Fibroblast of the aortic adventitia (primary cell): ENCODE measurements at regions not wholly inside any gene's neighbourhood (a gene's known extent, or its start where the extent isn't known, plus 50 kb on each side); places are given as distances from the start of the nearest gene placed in this dataset.

Experiments
- DNase-seq: peaks from one replicate; pipeline ENCODE4 v3.0.0-alpha.2; 2010; ENCODE audit warnings: low read depth
- H3K4me3 ChIP-seq: 2 replicates; pipeline ENCODE4 v1.5.1; 2011; ENCODE audit warnings: low read depth, mild to moderate bottlenecking, control low read depth, low read length, moderate library complexity
- TF ChIP-seq, protein P1 (sequence below): IDR thresholded peaks from 2 replicates; pipeline ENCODE4 v1.5.1; 2011; ENCODE audit warnings: mild to moderate bottlenecking, low read length, control low read depth, inconsistent platforms; ENCODE audit not compliant: insufficient read depth

DNA sequence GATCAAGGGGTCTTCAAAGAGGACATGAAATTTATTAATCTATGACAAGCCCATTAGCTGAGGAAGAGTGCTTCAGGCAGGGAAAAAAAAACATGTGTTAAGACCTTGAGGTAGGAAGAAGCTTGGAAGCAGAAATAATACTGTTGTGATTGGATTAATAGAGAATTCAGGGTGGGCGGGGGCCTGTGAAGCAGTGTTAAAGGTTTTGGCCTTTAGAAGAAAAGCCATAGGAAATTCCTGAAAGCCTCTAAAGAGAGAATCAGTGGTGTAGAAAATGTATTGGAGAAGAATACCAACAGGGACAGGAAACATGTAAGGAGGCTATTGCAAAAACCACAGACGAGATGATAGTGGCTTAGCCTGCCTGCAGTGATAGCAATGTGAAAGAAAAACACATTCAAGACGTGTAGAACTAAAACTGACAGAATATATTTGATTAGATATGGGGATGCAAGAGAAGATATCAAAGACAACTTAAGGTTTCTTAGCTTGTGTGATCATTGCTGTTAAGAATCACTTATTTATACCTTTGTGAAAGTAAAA is 404.4 kb upstream of the ANO3 start:
- H3K4me3 ChIP-seq: no peak overlapping the region
- TF ChIP-seq, protein P1, sequence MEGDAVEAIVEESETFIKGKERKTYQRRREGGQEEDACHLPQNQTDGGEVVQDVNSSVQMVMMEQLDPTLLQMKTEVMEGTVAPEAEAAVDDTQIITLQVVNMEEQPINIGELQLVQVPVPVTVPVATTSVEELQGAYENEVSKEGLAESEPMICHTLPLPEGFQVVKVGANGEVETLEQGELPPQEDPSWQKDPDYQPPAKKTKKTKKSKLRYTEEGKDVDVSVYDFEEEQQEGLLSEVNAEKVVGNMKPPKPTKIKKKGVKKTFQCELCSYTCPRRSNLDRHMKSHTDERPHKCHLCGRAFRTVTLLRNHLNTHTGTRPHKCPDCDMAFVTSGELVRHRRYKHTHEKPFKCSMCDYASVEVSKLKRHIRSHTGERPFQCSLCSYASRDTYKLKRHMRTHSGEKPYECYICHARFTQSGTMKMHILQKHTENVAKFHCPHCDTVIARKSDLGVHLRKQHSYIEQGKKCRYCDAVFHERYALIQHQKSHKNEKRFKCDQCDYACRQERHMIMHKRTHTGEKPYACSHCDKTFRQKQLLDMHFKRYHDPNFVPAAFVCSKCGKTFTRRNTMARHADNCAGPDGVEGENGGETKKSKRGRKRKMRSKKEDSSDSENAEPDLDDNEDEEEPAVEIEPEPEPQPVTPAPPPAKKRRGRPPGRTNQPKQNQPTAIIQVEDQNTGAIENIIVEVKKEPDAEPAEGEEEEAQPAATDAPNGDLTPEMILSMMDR: no peak
- DNase-seq: peak; percentile 1

DNA sequence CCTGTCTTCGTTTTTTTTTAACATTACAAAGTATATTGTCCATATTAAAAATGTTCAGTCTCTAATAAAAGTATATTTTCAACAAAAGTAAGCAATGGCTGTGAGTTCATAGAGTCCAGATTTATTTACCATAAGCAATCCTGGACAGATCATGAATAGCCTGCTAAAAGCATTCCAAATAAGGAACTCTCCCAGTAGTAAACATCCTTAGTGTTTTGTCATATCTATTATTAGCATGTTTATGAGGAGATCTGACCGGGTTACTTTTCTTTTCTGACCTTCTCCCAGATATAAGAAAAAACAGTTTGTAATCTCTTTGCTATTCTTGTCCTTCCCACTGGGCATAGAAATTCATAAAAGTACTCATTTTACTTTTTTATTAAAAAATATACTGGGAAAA is 403.9 kb upstream of the ANO3 start:
- no peak overlapping the region for H3K4me3 ChIP-seq
- DNase-seq: no peak
- TF ChIP-seq, protein P1: no peak

DNA sequence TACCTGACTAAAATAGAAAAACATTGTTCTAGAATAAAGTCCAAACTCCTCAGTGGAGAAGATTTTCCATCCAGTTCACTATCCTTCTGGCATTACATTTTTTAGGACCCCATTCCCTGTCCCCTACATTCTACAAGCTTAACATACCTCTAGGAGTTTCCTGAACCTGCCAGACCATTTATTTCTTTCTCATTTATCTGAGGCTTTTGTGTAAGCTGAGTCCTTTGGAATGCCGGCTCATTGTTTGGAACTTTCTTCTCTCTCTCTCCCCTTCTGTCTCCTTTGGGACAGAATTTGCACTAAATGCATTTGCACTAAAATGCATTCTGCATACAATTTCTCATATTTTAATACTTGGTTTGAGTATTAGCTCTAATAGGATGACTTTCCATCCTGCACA is 393.0 kb upstream of the ANO3 start:
- H3K4me3 ChIP-seq: no peak overlapping the region
- TF ChIP-seq, protein P1: no peak
- DNase-seq: no peak

DNA sequence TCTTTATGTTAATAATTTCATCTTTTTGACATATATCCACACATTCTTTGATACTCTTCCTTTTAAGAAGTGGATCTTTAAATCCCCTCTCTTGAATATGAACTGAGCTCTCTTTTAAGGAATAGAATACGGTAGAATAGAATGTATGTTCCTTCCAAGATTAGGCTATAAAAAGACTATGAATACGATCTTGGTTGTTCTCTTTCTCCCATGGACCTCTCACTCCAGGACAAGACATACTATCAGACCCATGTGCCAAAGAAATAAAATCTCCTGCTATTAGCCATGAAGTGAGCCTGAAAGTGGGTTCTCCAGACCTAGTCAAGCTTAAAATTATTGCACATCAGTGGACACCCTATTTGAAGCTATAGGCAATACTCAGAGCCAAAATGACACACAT is 392.2 kb upstream of the ANO3 start:
- TF ChIP-seq, protein P1: no peak
- no peak for DNase-seq
- no peak overlapping the region for H3K4me3 ChIP-seq

DNA sequence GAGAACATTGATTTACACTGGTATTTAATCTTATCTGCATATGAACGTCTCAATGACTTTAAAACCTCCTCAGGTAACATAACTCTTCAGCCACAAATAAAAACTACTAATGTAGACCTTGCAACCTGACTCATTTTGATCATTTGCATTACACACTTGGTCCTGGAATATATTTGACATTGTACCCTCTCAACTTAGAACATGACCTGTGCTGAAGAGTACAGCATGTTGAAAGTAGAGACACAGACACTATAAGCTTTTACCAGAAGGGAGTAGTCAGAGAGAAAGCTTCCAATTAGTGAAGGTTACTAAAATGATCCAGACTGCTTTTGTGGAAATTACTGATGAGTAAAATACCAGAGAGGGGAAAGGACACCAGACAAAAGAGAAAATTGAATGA is 390.6 kb upstream of the ANO3 start:
- DNase-seq: no peak
- H3K4me3 ChIP-seq: no peak overlapping the region
- TF ChIP-seq, protein P1: no peak

DNA sequence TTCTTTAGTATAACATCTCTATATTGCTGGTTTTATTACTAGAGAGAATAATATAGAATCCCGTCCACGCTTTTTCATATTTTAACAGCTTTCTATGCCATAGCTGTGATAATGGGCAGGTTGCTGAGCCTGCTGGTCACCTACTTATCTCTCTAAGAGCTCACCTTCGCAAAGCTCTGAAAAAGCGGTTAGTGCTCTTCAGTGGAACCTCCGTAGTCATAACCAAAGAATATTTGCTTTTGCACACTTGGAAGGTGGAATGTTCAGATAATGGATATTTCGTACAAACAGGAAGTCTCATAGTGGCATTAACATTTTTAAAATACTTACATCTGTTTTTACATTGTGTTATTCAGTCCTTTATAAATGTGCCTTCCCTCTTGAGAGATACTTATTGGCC is 388.9 kb upstream of the ANO3 start:
- no peak for DNase-seq
- no peak overlapping the region for H3K4me3 ChIP-seq

More for the DNA sequence above, 388.9 kb upstream of the ANO3 start:
- TF ChIP-seq, protein P1: no peak
